ENCODE measurements at regions not wholly inside any gene's neighbourhood (a gene's known extent, or its start where the extent isn't known, plus 50 kb on each side); places are given as distances from the start of the nearest gene placed in this dataset.

- Histone ChIP-seq H4K8ac (ENCODE audit: low read depth, low read length) (no peak overlapping the region), H3K79me1 (ENCODE audit: low read length) (no peaks in the 10 kb centered on the region), H3K27me3 (ENCODE audit: insufficient read depth, low read length) (no peaks in the 10 kb centered on the region), H3K23ac (ENCODE audit: low read length) (no peak overlapping the region), H2BK120ac (ENCODE audit: insufficient read depth, low read length, poor library complexity) (no peak overlapping the region), H3K4me2 (ENCODE audit: low read length) (no peak overlapping the region), H2AFZ (ENCODE audit: insufficient read depth, low read length, poor library complexity) (no peak overlapping the region), H4K12ac (ENCODE audit: low read depth, low read length) (no peak overlapping the region), H3K14ac (ENCODE audit: low read length) (no peak overlapping the region), H3K9ac (ENCODE audit: low read length) (no peak overlapping the region), H4K91ac (ENCODE audit: low read depth, low read length) (no peak overlapping the region), H2BK12ac (ENCODE audit: low read length) (no peak overlapping the region), H2BK5ac (ENCODE audit: low read depth, low read length, poor library complexity) (no peak overlapping the region), H3K4ac (ENCODE audit: low read depth, low read length) (no peak overlapping the region), H3K36me3 (ENCODE audit: control insufficient read depth in 1 of 2, insufficient read depth in 2 of 2, low read length in 2 of 2) (no peaks in the 10 kb centered on the region), H3K4me3 (ENCODE audit: low read depth, low read length) (no peak overlapping the region), H3K27ac (ENCODE audit: low read depth, low read length) (no peak overlapping the region), H3K9me3 (ENCODE audit: insufficient read depth, low read depth, low read length) (no peaks in the 10 kb centered on the region), H3K79me2 (ENCODE audit: control insufficient read depth, insufficient read depth, low read length, poor library complexity) (no peaks in the 10 kb centered on the region), H2AK5ac (ENCODE audit: low read length) (no peak overlapping the region), H3K18ac (ENCODE audit: low read length) (no peak overlapping the region), H3K4me1 (ENCODE audit: control insufficient read depth in 1 of 2, insufficient read depth in 2 of 2, low read length in 2 of 2) (no peaks in the 10 kb centered on the region)
- no CpG with 5 or more reads among the region's 1 CpG for WGBS (ENCODE audit: extremely low coverage, insufficient coverage, insufficient read length)
- no peak for DNase-seq
These were observed 51.2 kb upstream of the ABCC4 start for GRCh38 chr13:95352486-95352885.

- no peaks in the 10 kb centered on the region for H3K4me1 ChIP-seq (ENCODE audit: control insufficient read depth in 1 of 2, insufficient read depth in 2 of 2, low read length in 2 of 2)
- H3K4me3 ChIP-seq (ENCODE audit: low read depth, low read length): no peak overlapping the region
- H3K36me3 ChIP-seq (ENCODE audit: control insufficient read depth in 1 of 2, insufficient read depth in 2 of 2, low read length in 2 of 2): no peaks in the 10 kb centered on the region
- no peak overlapping the region for H3K27ac ChIP-seq (ENCODE audit: low read depth, low read length)
- no peak overlapping the region for H4K8ac ChIP-seq (ENCODE audit: low read depth, low read length)
- no peak overlapping the region for H3K14ac ChIP-seq (ENCODE audit: low read length)
- H4K91ac ChIP-seq (ENCODE audit: low read depth, low read length): no peak overlapping the region
- no peak for DNase-seq
- H3K23ac ChIP-seq (ENCODE audit: low read length): no peak overlapping the region
- no peaks in the 10 kb centered on the region for H3K27me3 ChIP-seq (ENCODE audit: insufficient read depth, low read length)
- H2BK120ac ChIP-seq (ENCODE audit: insufficient read depth, low read length, poor library complexity): no peak overlapping the region
- H2AFZ ChIP-seq (ENCODE audit: insufficient read depth, low read length, poor library complexity): no peak overlapping the region
- no peaks in the 10 kb centered on the region for H3K9me3 ChIP-seq (ENCODE audit: insufficient read depth, low read depth, low read length)
- no peaks in the 10 kb centered on the region for H3K79me1 ChIP-seq (ENCODE audit: low read length)
- H3K4ac ChIP-seq (ENCODE audit: low read depth, low read length): no peak overlapping the region
- no peaks in the 10 kb centered on the region for H3K79me2 ChIP-seq (ENCODE audit: control insufficient read depth, insufficient read depth, low read length, poor library complexity)
- H3K9ac ChIP-seq (ENCODE audit: low read length): no peak overlapping the region
- no peak overlapping the region for H2AK5ac ChIP-seq (ENCODE audit: low read length)
- no peak overlapping the region for H4K12ac ChIP-seq (ENCODE audit: low read depth, low read length)
- H3K4me2 ChIP-seq (ENCODE audit: low read length): no peak overlapping the region
- no CpG with 5 or more reads among the region's 2 CpGs for WGBS (ENCODE audit: extremely low coverage, insufficient coverage, insufficient read length)
- no peak overlapping the region for H2BK5ac ChIP-seq (ENCODE audit: low read depth, low read length, poor library complexity)
- H2BK12ac ChIP-seq (ENCODE audit: low read length): no peak overlapping the region
- H3K18ac ChIP-seq (ENCODE audit: low read length): no peak overlapping the region
These were observed 52.9 kb upstream of the ABCC4 start for GRCh38 chr13:95354156-95354555.

- Histone ChIP-seq H2BK12ac (ENCODE audit: low read length) (no peak overlapping the region), H3K4me2 (ENCODE audit: low read length) (no peak overlapping the region), H3K36me3 (ENCODE audit: control insufficient read depth in 1 of 2, insufficient read depth in 2 of 2, low read length in 2 of 2) (no peaks in the 10 kb centered on the region), H3K79me2 (ENCODE audit: control insufficient read depth, insufficient read depth, low read length, poor library complexity) (no peaks in the 10 kb centered on the region), H2AK5ac (ENCODE audit: low read length) (no peak overlapping the region), H3K27ac (ENCODE audit: low read depth, low read length) (no peak overlapping the region), H2BK120ac (ENCODE audit: insufficient read depth, low read length, poor library complexity) (no peak overlapping the region), H3K9me3 (ENCODE audit: insufficient read depth, low read depth, low read length) (no peaks in the 10 kb centered on the region), H3K9ac (ENCODE audit: low read length) (no peak overlapping the region), H4K12ac (ENCODE audit: low read depth, low read length) (no peak overlapping the region), H2AFZ (ENCODE audit: insufficient read depth, low read length, poor library complexity) (no peak overlapping the region), H3K4me3 (ENCODE audit: low read depth, low read length) (no peak overlapping the region), H3K14ac (ENCODE audit: low read length) (no peak overlapping the region), H3K79me1 (ENCODE audit: low read length) (no peaks in the 10 kb centered on the region), H4K91ac (ENCODE audit: low read depth, low read length) (no peak overlapping the region), H3K18ac (ENCODE audit: low read length) (no peak overlapping the region), H3K4me1 (ENCODE audit: control insufficient read depth in 1 of 2, insufficient read depth in 2 of 2, low read length in 2 of 2) (no peaks in the 10 kb centered on the region), H2BK5ac (ENCODE audit: low read depth, low read length, poor library complexity) (no peak overlapping the region), H4K8ac (ENCODE audit: low read depth, low read length) (no peak overlapping the region), H3K27me3 (ENCODE audit: insufficient read depth, low read length) (no peaks in the 10 kb centered on the region), H3K23ac (ENCODE audit: low read length) (no peak overlapping the region), H3K4ac (ENCODE audit: low read depth, low read length) (no peak overlapping the region)
- no peak for DNase-seq
- WGBS (ENCODE audit: extremely low coverage, insufficient coverage, insufficient read length): no CpG with 5 or more reads among the region's 4 CpGs
These were observed 53.6 kb upstream of the ABCC4 start for GRCh38 chr13:95354680-95355487.

- H3K27me3 ChIP-seq (ENCODE audit: insufficient read depth, low read length): no peaks in the 10 kb centered on the region
- H3K9ac ChIP-seq (ENCODE audit: low read length): no peak overlapping the region
- H3K18ac ChIP-seq (ENCODE audit: low read length): no peak overlapping the region
- no peak overlapping the region for H4K12ac ChIP-seq (ENCODE audit: low read depth, low read length)
- no peaks in the 10 kb centered on the region for H3K79me1 ChIP-seq (ENCODE audit: low read length)
- H3K4me3 ChIP-seq (ENCODE audit: low read depth, low read length): no peak overlapping the region
- H2BK120ac ChIP-seq (ENCODE audit: insufficient read depth, low read length, poor library complexity): no peak overlapping the region
- no peaks in the 10 kb centered on the region for H3K36me3 ChIP-seq (ENCODE audit: control insufficient read depth in 1 of 2, insufficient read depth in 2 of 2, low read length in 2 of 2)
- H3K9me3 ChIP-seq (ENCODE audit: insufficient read depth, low read depth, low read length): no peaks in the 10 kb centered on the region
- no peak overlapping the region for H3K23ac ChIP-seq (ENCODE audit: low read length)
- no peak overlapping the region for H2BK5ac ChIP-seq (ENCODE audit: low read depth, low read length, poor library complexity)
- H3K14ac ChIP-seq (ENCODE audit: low read length): no peak overlapping the region
- no peak overlapping the region for H3K4ac ChIP-seq (ENCODE audit: low read depth, low read length)
- H3K27ac ChIP-seq (ENCODE audit: low read depth, low read length): no peak overlapping the region
- no peak overlapping the region for H2BK12ac ChIP-seq (ENCODE audit: low read length)
- no peak overlapping the region for H2AK5ac ChIP-seq (ENCODE audit: low read length)
- H4K91ac ChIP-seq (ENCODE audit: low read depth, low read length): no peak overlapping the region
- H3K79me2 ChIP-seq (ENCODE audit: control insufficient read depth, insufficient read depth, low read length, poor library complexity): no peaks in the 10 kb centered on the region
- no peak for DNase-seq
- no peak overlapping the region for H3K4me2 ChIP-seq (ENCODE audit: low read length)
- no peaks in the 10 kb centered on the region for H3K4me1 ChIP-seq (ENCODE audit: control insufficient read depth in 1 of 2, insufficient read depth in 2 of 2, low read length in 2 of 2)
- H2AFZ ChIP-seq (ENCODE audit: insufficient read depth, low read length, poor library complexity): no peak overlapping the region
- H4K8ac ChIP-seq (ENCODE audit: low read depth, low read length): no peak overlapping the region
- no CpG with 5 or more reads among the region's 6 CpGs for WGBS (ENCODE audit: extremely low coverage, insufficient coverage, insufficient read length)
These were observed 54.2 kb upstream of the ABCC4 start for GRCh38 chr13:95355494-95355893.
